Islet of Langerhans (tissue), 1 donor: ENCODE measurements at regions not wholly inside any gene's neighbourhood (a gene's known extent, or its start where the extent isn't known, plus 50 kb on each side); places are given as distances from the start of the nearest gene placed in this dataset.

Experiments used
- FAIRE-seq: peaks from one replicate; lab custom pipeline; 2011; peaks lifted over from hg19 to GRCh38; lab: Jason Lieb, UNC

DNA sequence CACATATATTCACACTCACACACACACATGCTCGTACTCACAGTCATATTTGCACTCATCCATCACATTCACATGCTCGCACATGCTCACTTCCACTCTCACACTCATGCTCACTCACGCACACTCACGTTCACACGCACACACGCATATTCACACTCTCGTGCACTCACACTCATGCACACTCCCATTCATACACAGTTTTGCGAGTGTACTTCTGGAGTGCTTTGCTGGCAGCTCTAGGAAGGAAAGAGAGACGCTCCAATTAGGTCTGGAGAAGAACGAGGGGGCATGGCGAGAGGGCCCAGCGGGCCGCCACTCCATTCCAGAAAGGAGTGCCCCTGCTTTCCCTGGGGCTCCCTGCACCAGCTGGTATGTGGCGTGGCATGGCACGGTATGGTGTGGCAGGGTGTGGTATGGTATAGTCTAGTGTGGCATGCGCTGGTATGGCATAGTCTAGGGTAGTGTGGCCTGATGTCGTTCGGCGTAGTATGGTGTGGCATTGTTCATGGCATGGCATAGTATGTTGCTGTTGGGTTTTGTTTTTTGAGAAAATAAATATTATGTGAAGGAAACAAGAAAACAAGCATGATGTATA, 216.8 kb upstream of the CDYL start:
- FAIRE-seq = no peak

- no peak for FAIRE-seq
These were observed 221.6 kb upstream of the CDYL start for GRCh38 chr6:4554645-4555044.

DNA sequence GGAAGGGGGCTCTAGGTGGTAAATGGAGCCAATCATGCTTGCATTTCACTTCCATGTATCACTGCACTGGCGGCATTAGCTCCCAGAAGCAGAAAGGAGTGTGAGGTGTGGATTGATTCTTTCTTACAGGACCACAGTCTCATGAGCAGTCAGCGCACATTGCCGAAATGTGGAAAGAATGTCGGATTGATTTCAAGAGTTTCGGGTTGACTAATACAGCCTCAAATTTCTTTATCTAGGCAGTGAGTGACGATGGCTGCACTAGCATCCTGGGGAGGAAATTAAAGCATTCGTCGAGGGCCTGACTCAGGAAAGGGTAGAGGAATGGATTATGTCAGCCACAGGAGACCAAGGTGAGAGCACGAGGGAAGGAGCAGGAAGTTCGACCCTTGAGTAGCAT, 222.8 kb upstream of the CDYL start:
- no peak for FAIRE-seq

GRCh38 chr6:4550227-4550597, 226.0 kb upstream of the CDYL start:
- FAIRE-seq = no peak

DNA sequence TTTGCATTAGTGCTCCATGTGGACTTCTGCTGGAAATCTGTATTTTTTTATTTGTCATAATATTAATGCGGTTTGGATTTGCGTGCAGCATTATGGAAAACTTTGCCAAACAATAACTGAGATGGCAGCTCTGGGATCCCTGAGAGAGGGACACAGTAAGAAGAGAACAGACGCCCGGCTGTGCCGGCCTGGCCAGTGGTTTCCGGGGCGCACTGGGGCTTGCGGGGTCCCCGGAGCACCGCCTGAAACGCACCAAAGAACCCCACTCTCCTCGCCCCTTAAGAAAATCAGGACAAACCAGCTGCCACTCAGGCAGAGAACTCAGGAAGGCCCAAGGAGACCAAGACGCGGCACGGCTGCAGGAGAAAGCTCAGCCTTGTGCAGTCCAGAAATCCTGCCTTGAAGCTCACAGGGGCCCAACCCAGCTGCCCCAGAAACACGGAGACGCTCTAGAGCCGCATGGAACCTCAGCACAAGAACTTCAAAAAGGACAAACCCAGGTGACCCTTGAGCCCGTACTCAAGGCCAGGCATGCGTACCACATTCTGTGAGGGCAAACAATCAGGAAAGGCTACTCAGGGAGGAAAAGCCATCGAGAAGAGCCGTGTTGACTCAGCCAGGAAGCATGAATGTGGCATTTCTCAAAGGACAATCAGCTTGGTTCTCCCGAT, 226.5 kb upstream of the CDYL start:
- no peak for FAIRE-seq

DNA sequence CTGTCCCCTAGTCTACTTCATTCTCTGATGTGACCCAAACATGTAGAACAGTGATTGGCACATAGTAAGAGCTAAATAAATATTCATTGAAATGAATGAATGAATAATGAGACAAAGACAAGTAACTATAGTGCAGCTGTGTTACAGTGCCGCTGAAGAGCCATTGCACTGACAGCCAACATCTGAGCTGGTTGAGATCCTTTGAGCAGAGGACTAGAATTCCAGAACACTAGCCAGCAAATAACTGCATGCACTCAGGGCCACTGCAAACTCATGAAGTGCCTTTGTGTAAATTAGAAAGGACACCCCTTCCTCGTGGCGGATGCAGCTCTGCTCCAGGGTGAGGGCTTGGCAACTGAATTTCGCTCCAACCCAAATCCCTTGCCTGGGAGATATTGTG, 230.3 kb upstream of the CDYL start:
- FAIRE-seq = no peak

GRCh38 chr6:4543596-4543995, 232.6 kb upstream of the CDYL start:
- FAIRE-seq = no peak

DNA sequence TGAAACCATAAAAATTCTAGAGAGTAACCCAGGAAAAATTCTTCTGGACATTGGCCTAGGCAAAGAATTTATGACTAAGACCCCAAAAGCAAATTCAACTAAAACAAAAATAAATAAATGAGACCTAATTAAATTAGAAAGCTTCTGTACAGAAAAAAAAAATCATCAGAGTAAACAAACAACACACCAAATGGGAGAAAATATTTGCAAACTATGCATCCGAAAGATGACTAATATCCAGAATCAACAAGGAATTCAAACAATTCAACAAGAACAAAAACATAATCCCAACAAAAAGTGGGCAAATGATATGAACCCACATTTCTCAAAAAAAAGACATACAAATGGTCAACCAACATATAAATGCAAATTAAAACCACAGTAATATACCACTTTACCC, 242.6 kb upstream of the CDYL start:
- FAIRE-seq = no peak

- FAIRE-seq = no peak
These were observed 244.8 kb upstream of the CDYL start for GRCh38 chr6:4531406-4531805.

- no peak for FAIRE-seq
These were observed 253.8 kb upstream of the CDYL start for GRCh38 chr6:4522453-4522852.

- no peak for FAIRE-seq
These were observed 255.1 kb upstream of the CDYL start for GRCh38 chr6:4521070-4521469.

GRCh38 chr6:4518506-4518905, 257.7 kb upstream of the CDYL start:
- FAIRE-seq = no peak

DNA sequence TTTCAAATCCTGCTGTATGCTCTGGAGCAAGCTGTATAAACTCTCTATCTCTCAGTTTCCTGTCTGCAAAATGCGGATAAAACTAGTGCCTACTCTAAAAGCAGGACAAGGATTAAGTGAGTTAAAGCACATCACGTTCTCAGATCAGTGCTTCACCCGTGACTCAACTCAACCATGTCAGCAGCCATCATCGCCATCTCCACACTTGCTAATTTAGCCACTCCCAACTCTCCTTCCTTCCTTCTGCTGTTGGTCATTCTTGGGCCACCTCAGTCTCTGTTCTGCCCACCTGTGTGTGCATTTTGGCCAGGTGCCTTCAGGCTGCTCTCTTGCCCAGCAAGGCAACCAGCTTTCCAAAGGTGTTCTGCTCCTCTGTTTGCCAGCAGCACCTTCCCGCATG, 260.0 kb upstream of the CDYL start:
- no peak for FAIRE-seq

DNA sequence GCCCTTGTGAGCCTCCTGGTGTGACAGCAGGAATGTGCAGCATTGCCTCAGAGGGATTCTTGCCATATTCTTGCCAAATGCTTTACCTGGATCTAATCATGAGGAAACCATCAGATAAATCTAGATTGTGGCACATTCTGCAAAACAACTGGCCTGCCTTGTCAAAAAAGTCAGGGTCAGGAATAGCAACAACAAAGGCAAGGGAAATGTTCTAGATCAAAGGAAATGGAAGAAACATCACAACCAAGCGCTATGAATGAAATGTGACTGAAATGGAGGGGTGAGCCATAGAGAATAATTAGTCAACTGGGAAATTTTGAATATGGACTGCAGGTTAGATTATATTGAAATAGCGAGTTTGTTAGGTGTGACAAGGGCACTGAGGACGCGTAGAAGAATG, 262.6 kb upstream of the CDYL start:
- FAIRE-seq = no peak

GRCh38 chr6:4512051-4512471, 264.1 kb upstream of the CDYL start:
- FAIRE-seq = no peak

- no peak for FAIRE-seq
These were observed 264.6 kb upstream of the CDYL start for GRCh38 chr6:4511641-4512020.

- FAIRE-seq = no peak
These were observed 265.1 kb upstream of the CDYL start for GRCh38 chr6:4510906-4511640.

GRCh38 chr6:4510317-4510716, 265.9 kb upstream of the CDYL start:
- FAIRE-seq = no peak

DNA sequence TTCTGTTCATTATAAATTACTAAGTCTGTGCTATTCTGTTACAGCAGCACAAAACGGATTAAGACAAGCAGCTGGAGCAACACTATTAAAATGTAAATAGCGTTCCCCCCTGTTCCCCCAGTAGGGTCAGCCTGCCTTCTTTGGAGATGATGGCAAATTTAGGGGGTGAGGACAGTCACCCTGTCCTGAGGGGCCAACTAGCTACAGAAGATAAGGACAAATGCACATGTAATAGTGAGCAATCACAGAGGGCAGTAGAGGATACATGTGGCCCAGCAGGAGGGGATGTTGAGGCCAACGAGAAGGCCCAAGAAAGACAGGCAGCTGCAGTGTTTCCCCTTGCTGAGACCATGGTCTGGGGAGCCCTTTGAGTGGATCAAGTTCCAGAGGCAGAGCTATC, 266.7 kb upstream of the CDYL start:
- no peak for FAIRE-seq

DNA sequence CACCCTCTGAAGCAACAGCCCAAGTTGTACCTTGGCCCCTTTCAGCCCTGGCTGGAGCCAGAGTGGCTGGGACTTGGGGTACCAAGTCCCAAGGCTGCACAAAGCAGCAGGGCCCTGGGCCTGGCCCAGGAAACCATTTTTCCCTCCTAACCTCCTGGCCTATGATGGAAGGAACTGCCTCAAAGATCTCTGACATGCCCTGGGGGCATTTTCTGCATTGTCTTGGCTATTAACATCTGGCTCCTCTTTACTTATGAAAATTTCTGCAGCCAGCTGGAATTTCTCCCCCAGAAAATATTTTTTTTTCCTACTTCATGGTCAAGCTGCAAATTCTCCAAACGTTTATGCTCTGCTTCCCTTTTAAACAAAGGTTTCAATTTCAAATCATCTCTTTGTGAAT, 269.4 kb upstream of the CDYL start:
- FAIRE-seq = no peak

DNA sequence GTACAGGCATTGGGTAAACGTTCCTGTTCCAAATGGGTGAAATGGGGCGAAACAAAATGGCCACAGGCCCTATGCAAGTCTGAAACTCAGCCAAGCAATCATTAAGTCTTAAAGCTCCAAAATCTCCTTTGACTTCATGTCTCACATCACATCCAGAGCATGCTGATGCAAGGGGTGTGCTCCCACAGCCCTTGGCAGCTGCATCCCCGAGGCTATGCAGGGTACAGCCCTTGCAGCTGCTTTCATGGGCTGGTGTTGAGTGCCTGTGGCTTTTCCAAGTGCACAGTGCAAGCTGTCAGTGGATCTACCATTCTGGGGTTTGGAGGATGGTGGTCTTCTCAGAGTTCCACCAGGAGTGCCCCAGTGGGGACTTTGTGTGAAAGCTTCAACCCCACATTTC, 270.0 kb upstream of the CDYL start:
- no peak for FAIRE-seq

- FAIRE-seq = no peak
These were observed 271.5 kb upstream of the CDYL start for GRCh38 chr6:4504700-4505099.

DNA sequence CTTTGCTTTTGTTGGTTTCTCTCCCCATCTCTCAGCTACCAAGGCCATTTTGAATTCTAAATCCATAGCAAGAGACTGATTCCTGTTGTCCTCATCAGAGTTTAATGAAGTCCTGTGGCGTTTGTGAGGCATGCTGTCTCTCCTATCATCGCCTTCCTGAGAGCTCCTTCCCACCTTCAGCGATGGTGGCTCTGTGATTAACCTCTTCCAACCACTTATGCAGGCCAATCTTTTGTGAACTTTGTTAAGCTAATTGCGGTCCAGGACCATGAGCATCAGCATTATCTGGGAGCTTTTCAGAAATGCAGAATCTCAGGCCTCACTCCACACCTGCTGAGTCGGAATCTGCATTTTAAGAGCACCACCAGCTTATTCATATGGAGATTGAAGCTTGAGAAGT, 272.5 kb upstream of the CDYL start:
- no peak for FAIRE-seq

- FAIRE-seq = no peak
These were observed 279.9 kb upstream of the CDYL start for GRCh38 chr6:4496284-4496683.
